GM12872 (cell line): ENCODE measurements at regions not wholly inside any gene's neighbourhood (a gene's known extent, or its start where the extent isn't known, plus 50 kb on each side); places are given as distances from the start of the nearest gene placed in this dataset.

Experiments used
- CTCF ChIP-seq: IDR thresholded peaks from 3 replicates; pipeline ENCODE4 v1.5.1; 2011; ENCODE audit warnings: low read depth, mild to moderate bottlenecking, low read length, moderate library complexity; ENCODE audit not compliant: insufficient read depth

GRCh38 chr13:73981595-73981994 lies 152.6 kb downstream of the KLF12 start:
- no peak for TF ChIP-seq CTCF

- TF ChIP-seq CTCF = no peak
These were observed 158.4 kb downstream of the KLF12 start for GRCh38 chr13:73975767-73976166.

- no peak for TF ChIP-seq CTCF
These were observed 160.2 kb downstream of the KLF12 start for GRCh38 chr13:73974051-73974450.

GRCh38 chr13:73973156-73973555 lies 161.0 kb downstream of the KLF12 start:
- TF ChIP-seq CTCF = no peak

- TF ChIP-seq CTCF = no peak
These were observed 161.7 kb downstream of the KLF12 start for GRCh38 chr13:73972545-73972944.

- TF ChIP-seq CTCF = no peak
These were observed 162.7 kb downstream of the KLF12 start for GRCh38 chr13:73971481-73971880.

GRCh38 chr13:73970421-73971055 lies 163.7 kb downstream of the KLF12 start:
- no peak for TF ChIP-seq CTCF
